K562 (cell line): ENCODE measurements at regions not wholly inside any gene's neighbourhood (a gene's known extent, or its start where the extent isn't known, plus 50 kb on each side); places are given as distances from the start of the nearest gene placed in this dataset.

Experiments used
- ATAC-seq: fragments of 200-7000 bp; cut with Tn5 transposase; 3 replicates; pipeline ENCODE4 v1.9.1; 2020; ENCODE audit warnings: moderate library complexity
- BruUV-seq: library from RNA; stranded (reverse); fragments of 400-500 nt; replicated peaks from 2 replicates; lab custom pipeline; 2021; lab: Mats Ljungman, UMichigan
- CTCF ChIA-PET: fragments of 300-600 bp; formaldehyde crosslinking; extraction: SDS; loops from one replicate; lab custom pipeline; 2021; ENCODE audit warnings: low intra/inter-chr PET ratio; lab: Yijun Ruan, JAX
- POLR2A ChIA-PET: fragments of 300-600, 350-650 bp; sonication (Branson Sonifier 250); formaldehyde crosslinking; extraction: SDS; loops from one replicate; lab custom pipeline; 2021; ENCODE audit warnings: antibody characterized with exemption, inconsistent platforms; lab: Yijun Ruan, JAX
- DNase-seq, 4 experiments: peaks; one replicate each; pipeline versions ENCODE4 v3.0.0 to v3.0.0-alpha.2; 2011 to 2018; ENCODE audit warnings: low spot score in 3 of 4, mixed read lengths in 3 of 4; ENCODE audit errors: extremely low read depth in 1 of 4
- FAIRE-seq: peaks from 2 replicates; lab custom pipeline; 2011; peaks lifted over from hg19 to GRCh38; lab: Jason Lieb, UNC
- H2AFZ ChIP-seq: 2 replicates; pipeline ENCODE4 v1.6.0; 2011; ENCODE audit warnings: low read depth, low read length, control low read depth, inconsistent platforms
- H3K27ac ChIP-seq: fragments of 200-600 bp; 3 replicates; pipeline ENCODE4 v1.8.0; 2011; ENCODE audit warnings: low read depth, mild to moderate bottlenecking, control low read depth, inconsistent platforms, low read length, moderate library complexity, mixed read lengths; ENCODE audit errors: extremely low read depth
- H3K27me3 ChIP-seq, 2 experiments: fragments of 300-600 bp in 1 of 2; 2 replicates in 1 of 2; 3 replicates in 1 of 2; pipeline versions ENCODE4 v1.6.0 to v1.8.0; 2011; ENCODE audit warnings: inconsistent platforms in 2 of 2, low read length in 2 of 2, mild to moderate bottlenecking in 1 of 2, mixed read lengths in 1 of 2, moderate library complexity in 1 of 2; ENCODE audit not compliant: control insufficient read depth in 2 of 2, insufficient read depth in 2 of 2
- H3K36me3 ChIP-seq: fragments of 300-600 bp; 3 replicates; pipeline ENCODE4 v1.8.0; 2011; ENCODE audit warnings: mild to moderate bottlenecking, low read length, inconsistent platforms; ENCODE audit not compliant: control insufficient read depth, insufficient read depth
- H3K4me1 ChIP-seq, 2 experiments: fragments of 200-600 bp in 1 of 2; replicated peaks in 1 of 2; 2 replicates in 1 of 2; 3 replicates in 1 of 2; pipeline versions ENCODE4 v1.5.1 to v1.8.0; 2011; ENCODE audit warnings: inconsistent platforms in 2 of 2, low read length in 2 of 2, mild to moderate bottlenecking in 1 of 2, mixed read lengths in 1 of 2, moderate library complexity in 1 of 2; ENCODE audit not compliant: control insufficient read depth in 2 of 2, insufficient read depth in 2 of 2
- H3K4me2 ChIP-seq: 2 replicates; pipeline ENCODE4 v1.6.1; 2011; ENCODE audit warnings: low read length, control low read depth, inconsistent platforms, mixed read lengths; ENCODE audit not compliant: insufficient read depth
- H3K4me3 ChIP-seq: fragments of 200-600 bp; sonication (generic), shearing (Covaris generic); 2 replicates; pipeline ENCODE4 v1.5.1; 2016; ENCODE audit warnings: control low read depth, inconsistent platforms
- H3K79me2 ChIP-seq: fragments of 200-600 bp; 3 replicates; pipeline ENCODE4 v1.8.0; 2011; ENCODE audit warnings: low read length, inconsistent platforms; ENCODE audit not compliant: control insufficient read depth, insufficient read depth
- H3K9ac ChIP-seq, 2 experiments: 2 replicates each; pipeline versions ENCODE4 v1.6.0 to v1.6.1; 2011; ENCODE audit warnings: low read depth in 2 of 2, low read length in 2 of 2, control low read depth in 1 of 2, inconsistent platforms in 1 of 2, mild to moderate bottlenecking in 1 of 2, mixed read lengths in 1 of 2; ENCODE audit not compliant: insufficient read depth in 1 of 2
- H3K9me1 ChIP-seq: one replicate; pipeline ENCODE4 v1.6.0; 2011; ENCODE audit warnings: inconsistent platforms, mild to moderate bottlenecking, low read length, moderate library complexity; ENCODE audit not compliant: control insufficient read depth, insufficient read depth
- H3K9me3 ChIP-seq: replicated peaks from 2 replicates; pipeline ENCODE4 v1.5.1; 2011; ENCODE audit warnings: low read depth, low read length, inconsistent platforms; ENCODE audit not compliant: control insufficient read depth, insufficient read depth
- H4K20me1 ChIP-seq: replicated peaks from 2 replicates; pipeline ENCODE4 v1.6.1; 2011; ENCODE audit warnings: low read length, inconsistent platforms, mixed read lengths; ENCODE audit not compliant: control insufficient read depth, insufficient read depth
- CEBPB ChIP-seq: fragments of 450-650 bp; IDR thresholded peaks from 2 replicates; pipeline ENCODE4 v1.6.1; 2016; ENCODE audit warnings: missing genetic modification characterization, missing compliant biosample characterization
- HCFC1 ChIP-seq: IDR thresholded peaks from 2 replicates; pipeline ENCODE4 v1.6.1; 2012; ENCODE audit warnings: low read depth, low read length, improper control_type of control experiment
- HIVEP1 ChIP-seq: fragments of 250-450 bp; sonication (Bioruptor Pico); IDR thresholded peaks from 2 replicates; pipeline ENCODE4 v1.4.0; 2020; ENCODE audit warnings: mild to moderate bottlenecking
- KLF16 ChIP-seq: IDR thresholded peaks from 2 replicates; pipeline ENCODE4 v1.6.1; 2016; ENCODE audit warnings: antibody characterized with exemption
- PHB2 ChIP-seq: fragments of 450-650 bp; IDR thresholded peaks from 2 replicates; pipeline ENCODE4 v1.6.1; 2017; ENCODE audit warnings: low read depth
- POLR2A ChIP-seq: fragments of 450-650 bp; conservative IDR thresholded peaks from 2 replicates; pipeline ENCODE4 v1.6.1; 2016
- POLR2G ChIP-seq: fragments of 200-400 bp; formaldehyde crosslinking; IDR thresholded peaks from 2 replicates; pipeline ENCODE4 v1.6.1; 2017; ENCODE audit warnings: low read depth, mild to moderate bottlenecking, antibody characterized with exemption, low read length, moderate library complexity
- SIRT6 ChIP-seq: IDR thresholded peaks from one replicate; pipeline ENCODE4 v1.6.1; 2012; ENCODE audit warnings: low read depth, mild to moderate bottlenecking, control low read depth, inconsistent platforms, low read length, moderate library complexity
- SPI1 ChIP-seq: IDR thresholded peaks from 2 replicates; pipeline ENCODE4 v1.6.1; 2011; ENCODE audit warnings: low read depth, low read length, control low read depth, borderline replicate concordance
- SUPT5H ChIP-seq: fragments of 450-650 bp; IDR thresholded peaks from 2 replicates; pipeline ENCODE4 v1.6.1; 2016
- TAF7 ChIP-seq: fragments of 450-650 bp; IDR thresholded peaks from 2 replicates; pipeline ENCODE4 v1.6.1; 2016; ENCODE audit warnings: missing genetic modification characterization, missing compliant biosample characterization
- ZNF134 ChIP-seq: fragments of 250-450 bp; sonication (Bioruptor Pico); conservative IDR thresholded peaks from 2 replicates; pipeline ENCODE4 v1.4.0; 2020
- ZNF668 ChIP-seq: fragments of 250-450 bp; sonication (Bioruptor Pico); IDR thresholded peaks from 2 replicates; pipeline ENCODE4 v1.8.0; 2022; ENCODE audit warnings: mild to moderate bottlenecking, inconsistent platforms
- whole genome bisulfite sequencing: fragments of 100-300 bp; shearing (Covaris generic); methylation state at CpG from one replicate; pipeline ENCODE4 v1.1.6; 2016; ENCODE audit warnings: low coverage, mixed read lengths; ENCODE audit not compliant: insufficient coverage; ENCODE audit errors: missing lambda C conversion rate; 5-methylcytosine and 5-hydroxymethylcytosine counted together
- in situ Hi-C: fragments of 300-500 bp; cut with MboI; formaldehyde crosslinking; loops from 4 replicates; pipeline ENCODE4 v1.15.0; 2018; ENCODE audit warnings: inconsistent platforms, mixed read lengths
- intact Hi-C: fragments of 100-400 bp; cut with micrococcal nuclease; formaldehyde crosslinking; loops from 2 replicates; pipeline ENCODE4 v1.14.2; 2022
- TF ChIP-seq, protein P1 (sequence below): sonication (generic); formaldehyde crosslinking; IDR thresholded peaks from 2 replicates; pipeline ENCODE4 v1.8.1; 2022; ENCODE audit warnings: missing genetic modification reagents
- TF ChIP-seq, protein P2 (sequence below), 2 experiments: fragments of 450-650 bp; formaldehyde crosslinking in 1 of 2; IDR thresholded peaks; 2 replicates each; pipeline versions ENCODE4 v1.4.0 to v1.6.1; 2014 to 2020; ENCODE audit warnings: mild to moderate bottlenecking in 2 of 2, borderline replicate concordance in 1 of 2, low read depth in 1 of 2

DNA sequence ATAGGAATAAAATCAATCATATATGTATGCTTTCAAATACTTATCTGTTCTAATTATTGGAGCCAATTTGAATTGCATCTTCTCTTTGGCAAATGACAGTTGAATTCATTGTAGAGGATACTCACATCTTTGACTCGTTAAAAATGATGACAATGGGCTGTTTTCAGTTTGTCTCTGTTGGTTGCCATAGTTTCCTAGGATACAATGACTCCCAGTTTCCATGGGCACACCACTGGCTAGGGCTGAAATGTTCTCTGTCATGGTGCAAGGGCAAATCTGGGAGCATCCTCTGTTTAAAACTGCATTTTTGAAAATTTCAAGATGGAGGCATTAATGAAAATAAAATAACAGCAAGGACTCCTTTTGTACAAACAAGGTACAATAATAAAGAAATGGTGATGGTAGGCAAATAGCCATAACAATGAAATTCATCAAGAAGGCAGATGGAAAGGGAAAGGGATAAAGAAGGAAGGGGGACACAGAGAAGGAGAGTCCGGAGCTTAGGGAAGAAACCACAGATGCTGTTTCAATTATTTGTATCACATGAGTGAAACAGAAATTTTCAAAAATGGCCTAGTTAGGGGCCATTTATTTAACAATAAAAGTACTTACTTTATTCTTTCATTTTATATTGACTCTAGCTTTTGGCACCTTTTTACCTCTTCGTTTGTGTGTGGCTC is 378.8 kb upstream of the SEMA6A start:
- Histone ChIP-seq H3K27ac (no peak overlapping the region), H2AFZ (no peak overlapping the region), H4K20me1 (no peaks in the 10 kb centered on the region), H3K36me3 (no peaks in the 10 kb centered on the region), H3K9me3 (no peaks in the 10 kb centered on the region), H3K4me1 (no peaks in the 10 kb centered on the region), H3K27me3 (no peaks in the 10 kb centered on the region), H3K9ac (no peak overlapping the region), H3K4me3 (no peak overlapping the region), H3K4me2 (no peak overlapping the region), H3K79me2 (no peaks in the 10 kb centered on the region), H3K9me1 (no peaks in the 10 kb centered on the region)
- in situ Hi-C loops, result no loop called here
- no TSS peak for BruUV-seq
- DNase-seq (no peak), FAIRE-seq (no peak), ATAC-seq (no peak)
- POLR2A ChIA-PET, result no interaction called here
- CTCF ChIA-PET, result no interaction called here
- intact Hi-C loops, result no loop called here
- 11% methylated on average over 3 of the region's 3 CpGs for WGBS
- TF ChIP-seq SIRT6 (no peak), KLF16 (no peak), CEBPB (tag) (no peak), ZNF668 (CRISPR knock-in tag) (no peak), SUPT5H (no peak), TAF7 (tag) (no peak), POLR2A (no peak), HCFC1 (no peak), HIVEP1 (CRISPR knock-in tag) (no peak), PHB2 (no peak), SPI1 (no peak), POLR2G (no peak), ZNF134 (no peak)
- TF ChIP-seq, protein P1, sequence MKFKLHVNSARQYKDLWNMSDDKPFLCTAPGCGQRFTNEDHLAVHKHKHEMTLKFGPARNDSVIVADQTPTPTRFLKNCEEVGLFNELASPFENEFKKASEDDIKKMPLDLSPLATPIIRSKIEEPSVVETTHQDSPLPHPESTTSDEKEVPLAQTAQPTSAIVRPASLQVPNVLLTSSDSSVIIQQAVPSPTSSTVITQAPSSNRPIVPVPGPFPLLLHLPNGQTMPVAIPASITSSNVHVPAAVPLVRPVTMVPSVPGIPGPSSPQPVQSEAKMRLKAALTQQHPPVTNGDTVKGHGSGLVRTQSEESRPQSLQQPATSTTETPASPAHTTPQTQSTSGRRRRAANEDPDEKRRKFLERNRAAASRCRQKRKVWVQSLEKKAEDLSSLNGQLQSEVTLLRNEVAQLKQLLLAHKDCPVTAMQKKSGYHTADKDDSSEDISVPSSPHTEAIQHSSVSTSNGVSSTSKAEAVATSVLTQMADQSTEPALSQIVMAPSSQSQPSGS (CRISPR knock-in tag), result no peak
- TF ChIP-seq, protein P2, sequence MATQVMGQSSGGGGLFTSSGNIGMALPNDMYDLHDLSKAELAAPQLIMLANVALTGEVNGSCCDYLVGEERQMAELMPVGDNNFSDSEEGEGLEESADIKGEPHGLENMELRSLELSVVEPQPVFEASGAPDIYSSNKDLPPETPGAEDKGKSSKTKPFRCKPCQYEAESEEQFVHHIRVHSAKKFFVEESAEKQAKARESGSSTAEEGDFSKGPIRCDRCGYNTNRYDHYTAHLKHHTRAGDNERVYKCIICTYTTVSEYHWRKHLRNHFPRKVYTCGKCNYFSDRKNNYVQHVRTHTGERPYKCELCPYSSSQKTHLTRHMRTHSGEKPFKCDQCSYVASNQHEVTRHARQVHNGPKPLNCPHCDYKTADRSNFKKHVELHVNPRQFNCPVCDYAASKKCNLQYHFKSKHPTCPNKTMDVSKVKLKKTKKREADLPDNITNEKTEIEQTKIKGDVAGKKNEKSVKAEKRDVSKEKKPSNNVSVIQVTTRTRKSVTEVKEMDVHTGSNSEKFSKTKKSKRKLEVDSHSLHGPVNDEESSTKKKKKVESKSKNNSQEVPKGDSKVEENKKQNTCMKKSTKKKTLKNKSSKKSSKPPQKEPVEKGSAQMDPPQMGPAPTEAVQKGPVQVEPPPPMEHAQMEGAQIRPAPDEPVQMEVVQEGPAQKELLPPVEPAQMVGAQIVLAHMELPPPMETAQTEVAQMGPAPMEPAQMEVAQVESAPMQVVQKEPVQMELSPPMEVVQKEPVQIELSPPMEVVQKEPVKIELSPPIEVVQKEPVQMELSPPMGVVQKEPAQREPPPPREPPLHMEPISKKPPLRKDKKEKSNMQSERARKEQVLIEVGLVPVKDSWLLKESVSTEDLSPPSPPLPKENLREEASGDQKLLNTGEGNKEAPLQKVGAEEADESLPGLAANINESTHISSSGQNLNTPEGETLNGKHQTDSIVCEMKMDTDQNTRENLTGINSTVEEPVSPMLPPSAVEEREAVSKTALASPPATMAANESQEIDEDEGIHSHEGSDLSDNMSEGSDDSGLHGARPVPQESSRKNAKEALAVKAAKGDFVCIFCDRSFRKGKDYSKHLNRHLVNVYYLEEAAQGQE (IDR thresholded peaks at IDR 0.05; ENCODE audit: borderline replicate concordance), result no peak
- TF ChIP-seq, protein P2 (CRISPR knock-in tag; IDR thresholded peaks at IDR 0.05; ENCODE audit: low read depth), result no peak
